Skeletal muscle satellite cell (primary cell): ENCODE measurements at regions not wholly inside any gene's neighbourhood (a gene's known extent, or its start where the extent isn't known, plus 50 kb on each side); places are given as distances from the start of the nearest gene placed in this dataset.

Source experiments
- H3K27me3 ChIP-seq: 2 replicates; pipeline ENCODE4 v1.7.0; 2013; ENCODE audit warnings: low read length; ENCODE audit not compliant: control insufficient read depth, insufficient read depth
- H3K36me3 ChIP-seq: 2 replicates; pipeline ENCODE4 v1.7.0; 2013; ENCODE audit warnings: mild to moderate bottlenecking, control low read depth, low read length; ENCODE audit not compliant: insufficient read depth
- H3K4me1 ChIP-seq: 2 replicates; pipeline ENCODE4 v1.7.0; 2013; ENCODE audit warnings: low read length; ENCODE audit not compliant: control insufficient read depth, insufficient read depth
- H3K4me2 ChIP-seq: 2 replicates; pipeline ENCODE4 v1.7.0; 2013; ENCODE audit warnings: mild to moderate bottlenecking, low read length
- H3K4me3 ChIP-seq: 2 replicates; pipeline ENCODE4 v1.7.0; 2013; ENCODE audit warnings: low read length
- H3K9ac ChIP-seq: 2 replicates; pipeline ENCODE4 v1.7.0; 2013; ENCODE audit warnings: mild to moderate bottlenecking, low read depth, low read length, moderate library complexity
- H3K9me3 ChIP-seq: replicated peaks from 2 replicates; pipeline ENCODE4 v1.7.0; 2013; ENCODE audit warnings: mild to moderate bottlenecking, control low read depth, low read length

DNA sequence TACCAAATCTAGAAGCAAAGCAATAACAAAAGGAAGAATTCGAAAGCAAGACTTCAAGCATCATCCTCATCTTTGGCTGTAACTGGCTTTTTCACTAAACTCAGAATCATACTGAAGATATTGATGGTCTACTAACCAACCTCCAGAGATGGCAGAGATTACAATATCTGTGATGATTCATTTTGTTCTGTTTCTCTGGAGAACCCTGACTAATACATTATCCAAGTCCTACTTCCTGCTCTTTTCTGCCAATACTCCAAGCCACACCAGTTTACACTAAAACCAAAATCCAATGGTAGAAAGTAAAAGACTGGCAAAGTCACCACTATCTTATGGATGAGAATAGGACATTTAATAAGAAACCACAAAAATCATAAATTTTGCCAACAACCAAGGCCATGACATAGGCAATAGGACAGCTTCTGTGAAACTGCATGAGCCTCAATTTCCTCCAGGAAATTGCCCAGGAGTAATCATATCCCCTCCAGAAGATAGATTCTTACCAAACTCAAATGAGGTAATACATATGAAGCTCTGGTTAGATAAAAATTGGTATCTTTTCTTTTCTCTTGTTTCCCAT lies 159.8 kb downstream of the METTL4 start:
- no peak overlapping the region for H3K4me2 ChIP-seq
- no peak overlapping the region for H3K9ac ChIP-seq
- no peak overlapping the region for H3K4me3 ChIP-seq
- no peaks in the 10 kb centered on the region for H3K36me3 ChIP-seq
- H3K27me3 ChIP-seq: no peaks in the 10 kb centered on the region
- H3K9me3 ChIP-seq: no peaks in the 10 kb centered on the region
- H3K4me1 ChIP-seq: no peaks in the 10 kb centered on the region

DNA sequence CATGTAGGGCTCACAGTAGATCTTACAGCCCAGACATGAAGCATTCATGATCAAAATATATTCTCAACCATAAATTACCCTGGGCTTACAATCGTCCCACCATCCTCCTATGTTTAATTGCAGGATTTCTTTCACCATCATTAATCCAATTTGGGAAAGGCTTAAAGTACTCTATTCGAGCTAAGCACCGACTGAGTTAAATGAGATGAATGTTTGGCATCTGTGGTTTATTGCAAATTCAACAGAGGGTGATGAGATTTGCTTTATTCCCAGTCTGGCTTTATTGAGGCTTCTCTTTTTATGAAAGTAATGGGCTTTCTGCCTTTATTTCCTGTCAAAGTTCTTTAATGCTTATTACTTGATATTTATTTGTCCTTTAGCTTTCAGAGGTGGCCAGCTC lies 159.0 kb downstream of the METTL4 start:
- H3K27me3 ChIP-seq: no peaks in the 10 kb centered on the region
- H3K4me3 ChIP-seq: no peak overlapping the region
- no peaks in the 10 kb centered on the region for H3K36me3 ChIP-seq
- H3K9ac ChIP-seq: no peak overlapping the region
- no peak overlapping the region for H3K4me2 ChIP-seq
- no peaks in the 10 kb centered on the region for H3K9me3 ChIP-seq
- no peaks in the 10 kb centered on the region for H3K4me1 ChIP-seq

DNA sequence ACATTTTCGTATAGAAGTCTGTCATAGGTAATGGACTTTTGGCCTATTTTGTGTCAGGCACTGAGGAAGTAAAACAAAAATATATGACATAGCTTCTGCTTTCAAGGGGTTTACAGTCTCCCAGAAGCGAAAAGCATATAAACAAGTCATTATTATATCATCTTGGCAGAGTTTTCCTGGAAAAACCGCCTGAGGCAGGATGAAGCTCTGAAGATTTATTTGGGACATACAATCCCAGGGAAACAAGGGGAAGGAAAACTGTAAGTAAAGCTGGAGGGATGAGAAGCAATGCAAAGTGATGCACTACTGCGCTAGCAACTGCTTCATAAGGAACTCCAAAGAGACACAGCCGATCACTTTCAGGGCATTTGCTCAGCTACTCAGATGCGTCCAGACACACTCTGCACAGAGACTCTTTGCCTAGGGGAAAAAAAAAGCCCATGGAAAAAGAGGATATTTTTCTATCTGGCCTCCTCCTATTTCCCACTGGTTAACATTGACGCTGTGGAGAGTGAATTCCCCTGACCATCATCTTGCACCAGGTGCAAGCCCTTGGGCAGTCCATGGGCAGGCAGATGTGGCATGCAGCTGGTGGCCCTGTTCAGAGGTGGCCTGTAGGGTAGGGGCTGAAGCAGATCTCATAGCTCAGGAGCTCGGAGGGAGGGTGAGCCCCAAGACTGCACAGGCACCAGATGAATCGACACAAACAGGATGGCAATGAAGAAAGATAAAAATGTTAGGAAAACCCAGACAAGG lies 158.1 kb downstream of the METTL4 start:
- no peak overlapping the region for H3K4me3 ChIP-seq
- no peak overlapping the region for H3K4me2 ChIP-seq
- no peaks in the 10 kb centered on the region for H3K36me3 ChIP-seq
- H3K4me1 ChIP-seq: no peaks in the 10 kb centered on the region
- H3K27me3 ChIP-seq: no peaks in the 10 kb centered on the region
- H3K9ac ChIP-seq: no peak overlapping the region
- H3K9me3 ChIP-seq: no peaks in the 10 kb centered on the region

DNA sequence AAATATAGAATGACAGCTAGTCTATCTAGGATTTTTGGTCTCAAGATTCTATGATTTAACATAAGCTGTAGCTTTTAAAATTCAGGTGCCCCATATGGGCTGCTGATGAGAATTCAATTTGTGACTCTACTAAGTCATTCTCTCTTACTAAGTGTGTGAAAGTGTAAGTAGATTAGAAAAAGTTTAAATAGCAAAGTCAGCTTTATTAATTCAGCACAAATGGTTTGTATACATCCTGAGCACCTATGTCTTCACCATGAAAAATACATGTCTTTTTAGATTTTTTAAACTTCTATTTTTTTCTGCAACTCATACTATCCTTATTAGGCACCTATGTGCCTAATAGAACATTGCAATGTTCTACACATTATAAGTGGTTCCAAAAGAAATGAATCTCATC lies 157.1 kb downstream of the METTL4 start:
- no peaks in the 10 kb centered on the region for H3K4me1 ChIP-seq
- no peaks in the 10 kb centered on the region for H3K36me3 ChIP-seq
- no peak overlapping the region for H3K4me3 ChIP-seq
- H3K9me3 ChIP-seq: no peaks in the 10 kb centered on the region
- no peaks in the 10 kb centered on the region for H3K27me3 ChIP-seq
- H3K9ac ChIP-seq: no peak overlapping the region
- no peak overlapping the region for H3K4me2 ChIP-seq

DNA sequence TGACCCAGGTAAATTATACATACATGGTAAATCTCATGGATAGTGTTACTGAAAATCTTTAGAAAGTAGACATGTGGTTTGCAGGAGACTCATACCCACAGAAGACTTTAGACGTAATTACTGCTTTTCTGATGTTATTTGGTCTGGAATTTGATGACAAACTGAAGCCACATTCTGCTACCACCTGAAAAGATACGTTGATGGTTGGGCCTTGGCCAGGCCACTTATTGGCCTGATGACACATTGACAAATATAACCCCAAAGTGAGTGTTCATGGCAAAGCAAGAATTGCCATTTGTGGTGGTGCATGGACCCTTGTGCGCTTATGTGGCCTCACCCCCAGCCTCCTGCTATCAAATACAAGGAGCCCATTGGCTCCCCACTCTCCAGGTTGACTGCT lies 155.6 kb downstream of the METTL4 start:
- Histone ChIP-seq H3K4me1 (no peaks in the 10 kb centered on the region), H3K27me3 (no peaks in the 10 kb centered on the region), H3K4me2 (no peak overlapping the region), H3K36me3 (no peaks in the 10 kb centered on the region), H3K9me3 (no peaks in the 10 kb centered on the region), H3K9ac (no peak overlapping the region), H3K4me3 (no peak overlapping the region)

DNA sequence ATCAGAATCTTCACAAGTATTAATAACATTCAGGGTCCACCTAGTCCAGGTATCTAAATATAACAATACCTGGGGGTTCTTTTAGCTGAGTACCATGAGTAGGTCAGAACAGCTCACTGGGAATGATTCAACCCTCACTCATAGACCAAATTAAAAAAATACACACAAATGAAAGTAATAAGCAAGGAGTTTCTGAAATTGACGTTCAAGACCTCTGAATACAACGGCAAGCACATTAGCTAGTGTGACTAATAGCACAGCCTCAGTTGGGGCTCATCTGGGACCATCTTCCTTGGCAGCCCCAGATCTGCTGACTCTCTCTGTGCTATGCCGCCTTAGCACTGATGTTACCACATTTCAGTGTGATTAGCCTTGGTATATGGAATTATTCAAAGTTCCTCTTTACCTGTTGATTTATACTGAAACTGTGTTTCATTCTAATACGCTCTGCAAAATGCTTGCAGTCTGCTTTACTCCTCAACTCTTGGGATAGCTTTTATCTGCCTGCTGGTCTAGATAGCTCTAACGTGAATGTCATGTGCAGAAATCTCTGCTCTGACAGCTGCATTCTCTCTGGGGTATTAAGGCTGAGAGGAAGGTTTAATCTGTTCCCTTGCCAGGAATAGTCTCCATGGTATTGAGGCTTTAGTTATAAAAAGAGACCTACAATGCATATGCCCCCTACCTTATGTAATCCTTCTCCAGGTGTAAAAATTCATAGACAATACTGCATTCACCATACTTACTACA lies 153.3 kb downstream of the METTL4 start:
- H3K4me1 ChIP-seq: no peaks in the 10 kb centered on the region
- no peak overlapping the region for H3K4me3 ChIP-seq
- H3K4me2 ChIP-seq: no peak overlapping the region
- H3K9me3 ChIP-seq: no peaks in the 10 kb centered on the region
- H3K9ac ChIP-seq: no peak overlapping the region
- H3K36me3 ChIP-seq: no peaks in the 10 kb centered on the region
- H3K27me3 ChIP-seq: no peaks in the 10 kb centered on the region

DNA sequence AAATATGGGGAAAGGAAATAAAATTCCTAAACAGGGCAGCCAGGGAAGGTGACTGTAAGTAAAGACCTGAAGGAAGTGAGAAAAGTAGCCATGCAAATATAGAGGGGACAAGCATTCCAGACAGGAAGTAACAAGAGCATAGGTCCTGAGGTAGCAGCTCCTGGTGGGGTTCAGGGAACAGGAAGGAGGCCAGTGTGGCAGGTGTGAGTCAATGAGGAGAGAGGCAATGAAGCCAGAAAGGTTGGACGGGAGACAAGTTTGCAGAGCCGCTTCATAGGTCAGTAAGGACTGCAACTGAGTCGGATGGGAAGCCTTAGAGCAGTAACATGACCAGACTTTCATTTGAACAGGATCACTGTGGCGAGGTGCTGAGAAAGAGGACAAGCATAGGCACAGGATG lies 150.9 kb downstream of the METTL4 start:
- H3K4me2 ChIP-seq: no peak overlapping the region
- no peaks in the 10 kb centered on the region for H3K9me3 ChIP-seq
- no peaks in the 10 kb centered on the region for H3K4me1 ChIP-seq
- H3K36me3 ChIP-seq: no peaks in the 10 kb centered on the region
- H3K9ac ChIP-seq: no peak overlapping the region
- H3K4me3 ChIP-seq: no peak overlapping the region
- no peaks in the 10 kb centered on the region for H3K27me3 ChIP-seq

DNA sequence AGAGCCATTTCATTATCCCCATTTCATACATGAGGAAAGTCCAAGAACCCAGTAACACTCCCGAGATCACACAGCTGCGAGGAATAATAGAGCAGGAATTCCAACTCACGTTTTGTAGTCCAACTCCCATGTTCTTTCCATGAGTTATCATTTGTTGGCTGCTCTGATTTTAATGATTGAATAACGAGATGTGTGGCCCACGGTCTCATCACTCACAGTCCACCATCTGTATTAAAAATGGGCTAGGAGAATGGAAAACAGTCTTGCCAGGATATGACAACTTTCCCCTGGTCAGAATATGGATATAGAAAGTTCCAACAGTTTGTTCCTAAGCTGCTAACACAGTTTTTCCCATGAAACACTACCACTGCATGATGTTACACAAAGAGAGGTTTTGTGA lies 147.5 kb downstream of the METTL4 start:
- no peaks in the 10 kb centered on the region for H3K4me1 ChIP-seq
- no peak overlapping the region for H3K4me2 ChIP-seq
- H3K27me3 ChIP-seq: no peaks in the 10 kb centered on the region
- H3K9ac ChIP-seq: no peak overlapping the region
- H3K36me3 ChIP-seq: no peaks in the 10 kb centered on the region
- no peaks in the 10 kb centered on the region for H3K9me3 ChIP-seq
- H3K4me3 ChIP-seq: no peak overlapping the region

DNA sequence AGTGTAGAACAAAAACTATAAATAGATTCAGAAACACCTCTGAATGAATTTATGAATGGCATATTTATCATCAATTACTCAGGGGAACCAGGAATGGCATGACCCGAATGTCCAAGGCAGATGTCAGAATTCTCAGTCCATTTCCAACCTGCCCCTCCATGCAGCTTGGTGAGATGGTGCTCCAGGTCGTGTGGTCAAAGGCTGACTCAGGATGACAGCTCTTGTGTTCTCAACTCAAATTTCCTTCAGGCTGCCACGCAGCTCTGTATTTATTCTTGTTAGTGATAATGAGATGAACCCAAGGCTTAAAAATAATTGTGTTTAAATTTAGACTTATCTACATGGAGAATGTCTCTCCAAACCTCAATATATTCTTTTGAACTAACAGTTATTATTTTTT lies 146.9 kb downstream of the METTL4 start:
- Histone ChIP-seq H3K9me3 (no peaks in the 10 kb centered on the region), H3K4me1 (no peaks in the 10 kb centered on the region), H3K9ac (no peak overlapping the region), H3K27me3 (no peaks in the 10 kb centered on the region), H3K36me3 (no peaks in the 10 kb centered on the region), H3K4me3 (no peak overlapping the region), H3K4me2 (no peak overlapping the region)

DNA sequence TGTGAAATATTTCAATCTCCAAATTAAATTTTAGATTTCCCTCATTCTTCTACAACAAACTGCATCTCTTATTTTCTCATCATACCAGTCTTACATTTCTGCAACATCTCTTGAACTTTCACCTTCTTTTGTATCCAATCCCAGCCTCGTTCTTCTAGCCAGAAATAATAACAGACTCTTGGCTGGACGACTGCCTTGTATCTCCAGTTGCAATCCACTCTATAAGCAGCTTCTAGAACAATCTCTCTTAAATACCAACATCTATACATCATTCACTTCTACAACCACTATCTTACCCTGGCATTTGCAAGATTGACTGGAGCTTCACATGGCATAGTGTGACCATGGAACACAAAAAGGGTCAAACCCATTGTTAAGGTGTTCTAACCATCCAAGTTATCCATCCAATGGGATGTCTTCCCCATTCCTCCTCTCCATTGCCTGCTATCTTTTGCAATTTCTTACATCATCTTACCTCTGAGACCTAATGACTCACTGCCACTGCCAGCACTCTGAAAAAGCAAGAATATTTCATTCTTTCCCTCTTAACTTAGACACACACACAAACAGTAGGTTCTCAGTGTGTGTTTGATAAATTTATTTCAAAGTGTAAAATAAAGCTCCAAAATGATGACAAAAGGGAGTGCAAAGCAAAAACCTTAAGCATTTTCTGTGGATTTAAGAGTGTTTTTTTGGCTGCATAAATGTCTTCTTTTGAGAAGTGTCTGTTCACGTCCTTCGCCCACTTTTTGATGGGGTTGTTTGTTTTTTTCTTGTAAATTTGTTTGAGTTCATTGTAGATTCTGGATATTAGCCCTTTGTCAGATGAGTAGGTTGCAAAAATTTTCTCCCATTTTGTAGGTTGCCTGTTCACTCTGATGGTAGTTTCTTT lies 145.6 kb downstream of the METTL4 start:
- Histone ChIP-seq H3K27me3 (no peaks in the 10 kb centered on the region), H3K9me3 (no peaks in the 10 kb centered on the region), H3K4me2 (no peak overlapping the region), H3K36me3 (no peaks in the 10 kb centered on the region), H3K4me3 (no peak overlapping the region), H3K9ac (no peak overlapping the region), H3K4me1 (no peaks in the 10 kb centered on the region)

DNA sequence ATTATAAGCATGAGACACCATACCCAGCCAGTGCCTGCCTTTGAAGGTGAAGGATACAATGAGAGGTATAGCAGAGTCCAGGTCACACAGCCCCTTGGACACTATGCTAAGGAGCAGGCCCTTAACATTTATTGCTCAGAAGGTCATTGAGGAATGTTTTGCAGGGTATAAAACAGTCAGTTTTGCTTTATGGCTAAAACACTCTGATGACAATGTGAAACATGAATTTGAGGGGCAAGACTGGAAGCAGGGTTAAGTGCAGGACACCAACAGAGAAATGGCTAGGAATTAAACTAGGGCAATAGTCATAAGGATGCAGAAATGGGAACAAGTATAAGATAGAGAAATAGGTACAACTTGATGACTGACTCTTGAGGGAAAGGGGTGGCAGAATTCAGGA lies 141.1 kb downstream of the METTL4 start:
- Histone ChIP-seq H3K9me3 (no peaks in the 10 kb centered on the region), H3K4me3 (no peak overlapping the region), H3K36me3 (no peaks in the 10 kb centered on the region), H3K4me1 (no peaks in the 10 kb centered on the region), H3K9ac (no peak overlapping the region), H3K4me2 (no peak overlapping the region), H3K27me3 (no peaks in the 10 kb centered on the region)
